Upper lobe of right lung (tissue), 1 donor: ENCODE measurements at regions not wholly inside any gene's neighbourhood (a gene's known extent, or its start where the extent isn't known, plus 50 kb on each side); places are given as distances from the start of the nearest gene placed in this dataset.

Source experiments
- ATAC-seq: fragments of 200-7000 bp; cut with Tn5 transposase; one replicate; pipeline ENCODE4 v1.9.1; 2020; ENCODE audit warnings: mild to moderate bottlenecking, moderate library complexity
- DNase-seq: peaks from one replicate; pipeline ENCODE4 v3.0.0-alpha.2; 2020
- H3K27ac ChIP-seq: fragments of 200-600 bp; one replicate; pipeline ENCODE4 v1.8.0; 2022
- H3K27me3 ChIP-seq: fragments of 200-600 bp; one replicate; pipeline ENCODE4 v1.8.0; 2022; ENCODE audit warnings: mild to moderate bottlenecking
- H3K36me3 ChIP-seq: fragments of 200-600 bp; one replicate; pipeline ENCODE4 v1.8.0; 2022
- H3K4me1 ChIP-seq: fragments of 200-600 bp; one replicate; pipeline ENCODE4 v1.8.0; 2022
- H3K4me3 ChIP-seq: fragments of 200-600 bp; one replicate; pipeline ENCODE4 v1.8.0; 2022; ENCODE audit warnings: mild to moderate bottlenecking
- H3K9me3 ChIP-seq: fragments of 200-600 bp; one replicate; pipeline ENCODE4 v1.8.0; 2022
- intact Hi-C: fragments of 100-400 bp; cut with DNase I; formaldehyde crosslinking; loops from one replicate; pipeline ENCODE4 v1.11.0; 2022
- TF ChIP-seq, protein P1 (sequence below): fragments of 200-600 bp; IDR thresholded peaks from one replicate; pipeline ENCODE4 v1.8.0; 2022; ENCODE audit warnings: antibody characterized with exemption
- donor health status: DM: no; HTN: yes; CAD: no; lungs with severe emphysema.

DNA sequence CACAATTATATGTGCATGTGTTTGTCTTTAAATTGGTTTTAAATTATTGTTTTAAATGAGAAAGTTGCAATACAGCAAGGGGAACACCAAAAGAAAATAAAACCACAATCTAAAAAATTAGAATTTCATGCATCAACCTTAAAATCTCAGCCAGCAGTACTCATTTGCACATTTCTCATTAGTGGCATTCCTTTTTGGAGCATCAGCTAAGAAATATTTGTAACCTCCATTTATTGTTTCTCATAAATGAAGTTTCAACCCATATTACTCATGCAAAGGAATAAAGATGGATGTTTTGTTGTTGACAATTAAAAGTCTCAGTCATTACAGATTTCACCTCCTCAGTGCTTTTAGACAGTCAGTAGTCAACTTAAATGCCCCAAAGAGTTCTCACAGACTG lies 160.1 kb downstream of the TBX15 start:
- Histone ChIP-seq H3K36me3 (no peaks in the 10 kb centered on the region), H3K4me3 (no peak overlapping the region), H3K27ac (no peak overlapping the region), H3K27me3 (no peaks in the 10 kb centered on the region), H3K9me3 (no peaks in the 10 kb centered on the region), H3K4me1 (no peaks in the 10 kb centered on the region)
- intact Hi-C loops = no loop called here
- TF ChIP-seq, protein P1, sequence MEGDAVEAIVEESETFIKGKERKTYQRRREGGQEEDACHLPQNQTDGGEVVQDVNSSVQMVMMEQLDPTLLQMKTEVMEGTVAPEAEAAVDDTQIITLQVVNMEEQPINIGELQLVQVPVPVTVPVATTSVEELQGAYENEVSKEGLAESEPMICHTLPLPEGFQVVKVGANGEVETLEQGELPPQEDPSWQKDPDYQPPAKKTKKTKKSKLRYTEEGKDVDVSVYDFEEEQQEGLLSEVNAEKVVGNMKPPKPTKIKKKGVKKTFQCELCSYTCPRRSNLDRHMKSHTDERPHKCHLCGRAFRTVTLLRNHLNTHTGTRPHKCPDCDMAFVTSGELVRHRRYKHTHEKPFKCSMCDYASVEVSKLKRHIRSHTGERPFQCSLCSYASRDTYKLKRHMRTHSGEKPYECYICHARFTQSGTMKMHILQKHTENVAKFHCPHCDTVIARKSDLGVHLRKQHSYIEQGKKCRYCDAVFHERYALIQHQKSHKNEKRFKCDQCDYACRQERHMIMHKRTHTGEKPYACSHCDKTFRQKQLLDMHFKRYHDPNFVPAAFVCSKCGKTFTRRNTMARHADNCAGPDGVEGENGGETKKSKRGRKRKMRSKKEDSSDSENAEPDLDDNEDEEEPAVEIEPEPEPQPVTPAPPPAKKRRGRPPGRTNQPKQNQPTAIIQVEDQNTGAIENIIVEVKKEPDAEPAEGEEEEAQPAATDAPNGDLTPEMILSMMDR = no peak
- DNase-seq (no peak), ATAC-seq (no peak)

- no peaks in the 10 kb centered on the region for H3K36me3 ChIP-seq
- H3K4me3 ChIP-seq = no peak overlapping the region
- intact Hi-C loops = no loop called here
- no peak for ATAC-seq
- DNase-seq = no peak
- no peaks in the 10 kb centered on the region for H3K4me1 ChIP-seq
- TF ChIP-seq, protein P1 = no peak
- H3K27ac ChIP-seq = no peak overlapping the region
- no peaks in the 10 kb centered on the region for H3K27me3 ChIP-seq
- H3K9me3 ChIP-seq = no peaks in the 10 kb centered on the region
These were observed 160.5 kb downstream of the TBX15 start for GRCh38 chr1:118827636-118828035.

DNA sequence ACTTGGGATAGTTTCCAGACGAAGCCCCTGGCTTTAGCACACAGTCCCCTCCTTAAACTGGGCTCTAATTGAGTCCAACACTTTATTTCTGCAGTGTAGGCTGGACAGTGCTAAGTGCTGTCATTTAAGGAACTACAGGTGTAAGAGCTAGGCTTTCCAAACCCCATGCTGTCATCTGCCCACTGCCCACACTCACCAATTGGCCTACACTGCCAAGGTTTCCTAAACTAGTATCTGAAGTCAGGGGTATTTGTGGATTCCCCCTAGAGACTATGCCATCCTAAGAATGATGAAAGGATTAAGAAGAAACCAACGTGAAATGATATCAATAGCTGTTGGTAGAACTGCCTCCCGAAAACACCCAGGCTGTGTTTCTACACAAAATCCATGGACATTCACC lies 160.9 kb downstream of the TBX15 start:
- no peak for DNase-seq
- no peak for ATAC-seq
- Histone ChIP-seq H3K27ac (no peak overlapping the region), H3K4me1 (no peaks in the 10 kb centered on the region), H3K9me3 (no peaks in the 10 kb centered on the region), H3K4me3 (no peak overlapping the region), H3K36me3 (no peaks in the 10 kb centered on the region), H3K27me3 (no peaks in the 10 kb centered on the region)
- intact Hi-C loops = no loop called here
- TF ChIP-seq, protein P1 = no peak

- no peak overlapping the region for H3K27ac ChIP-seq
- intact Hi-C loops = no loop called here
- H3K27me3 ChIP-seq = no peaks in the 10 kb centered on the region
- H3K9me3 ChIP-seq = no peaks in the 10 kb centered on the region
- H3K4me3 ChIP-seq = no peak overlapping the region
- TF ChIP-seq, protein P1 = no peak
- DNase-seq = no peak
- H3K4me1 ChIP-seq = no peaks in the 10 kb centered on the region
- ATAC-seq = no peak
- H3K36me3 ChIP-seq = no peaks in the 10 kb centered on the region
These were observed 161.5 kb downstream of the TBX15 start for GRCh38 chr1:118826669-118827068.

DNA sequence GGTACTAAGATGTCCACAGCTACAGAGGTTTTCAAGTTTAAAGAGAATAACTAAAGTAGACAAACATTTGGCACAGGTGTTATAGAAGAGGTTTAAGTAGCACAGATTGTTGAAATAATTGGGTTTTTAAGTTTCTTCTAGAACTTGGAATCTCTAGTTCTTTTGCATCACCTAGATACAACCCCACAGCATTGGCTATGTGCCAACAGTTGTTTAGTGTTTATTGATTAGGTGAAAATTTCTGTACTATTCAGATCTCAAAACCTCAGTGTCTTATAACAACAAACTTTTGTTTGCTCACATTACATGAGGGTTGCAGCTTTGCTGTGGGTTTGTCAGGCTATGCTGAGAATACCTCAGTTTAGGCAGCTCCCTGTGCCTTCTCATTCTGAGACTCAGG lies 162.5 kb downstream of the TBX15 start:
- Histone ChIP-seq H3K27ac (no peak overlapping the region), H3K36me3 (no peaks in the 10 kb centered on the region), H3K27me3 (no peaks in the 10 kb centered on the region), H3K4me1 (no peaks in the 10 kb centered on the region), H3K9me3 (no peaks in the 10 kb centered on the region), H3K4me3 (no peak overlapping the region)
- ATAC-seq (no peak), DNase-seq (no peak)
- TF ChIP-seq, protein P1 = no peak
- intact Hi-C loops = no loop called here

- Histone ChIP-seq H3K9me3 (no peaks in the 10 kb centered on the region), H3K4me3 (no peak overlapping the region), H3K27me3 (no peaks in the 10 kb centered on the region), H3K4me1 (no peaks in the 10 kb centered on the region), H3K36me3 (no peaks in the 10 kb centered on the region), H3K27ac (no peak overlapping the region)
- ATAC-seq (no peak), DNase-seq (no peak)
- intact Hi-C loops = no loop called here
- TF ChIP-seq, protein P1 = no peak
These were observed 166.3 kb downstream of the TBX15 start for GRCh38 chr1:118821801-118822200.
